IMR-90 (cell line): ENCODE measurements at regions not wholly inside any gene's neighbourhood (a gene's known extent, or its start where the extent isn't known, plus 50 kb on each side); places are given as distances from the start of the nearest gene placed in this dataset.

Experiments
- ATAC-seq: fragments of 200-7000 bp; cut with Tn5 transposase; 2 replicates; pipeline ENCODE4 v1.9.1; 2020; ENCODE audit warnings: low read depth, mild to moderate bottlenecking, moderate library complexity
- BruUV-seq: library from RNA; stranded (reverse); fragments of 400-500 nt; replicated peaks from 2 replicates; lab custom pipeline; 2021; lab: Mats Ljungman, UMichigan
- CTCF ChIA-PET: fragments of 300-600 bp; formaldehyde crosslinking; extraction: SDS; loops from one replicate; lab custom pipeline; 2021; ENCODE audit warnings: antibody characterized with exemption; lab: Yijun Ruan, JAX
- POLR2A ChIA-PET: fragments of 300-600 bp; sonication (Branson Sonifier 250); formaldehyde crosslinking; loops from one replicate; lab custom pipeline; 2022; ENCODE audit warnings: antibody characterized with exemption; ENCODE audit not compliant: unreplicated experiment; lab: Charles Lee
- DNase-seq: peaks from one replicate; pipeline ENCODE4 v3.0.0; 2013
- H2AFZ ChIP-seq: replicated peaks from 2 replicates; pipeline ENCODE3; 2013; ENCODE audit warnings: low read length, mild to moderate bottlenecking; ENCODE audit not compliant: poor library complexity
- H2AK5ac ChIP-seq: 2 replicates; pipeline ENCODE4 v1.6.1; 2013; ENCODE audit warnings: low read depth, low read length, inconsistent platforms
- H2AK9ac ChIP-seq: replicated peaks from 2 replicates; pipeline ENCODE3; 2013; ENCODE audit warnings: mild to moderate bottlenecking, low read depth, low read length, moderate library complexity; ENCODE audit not compliant: poor library complexity
- H2BK120ac ChIP-seq: 2 replicates; pipeline ENCODE4 v1.6.1; 2013; ENCODE audit warnings: low read depth, low read length, inconsistent platforms
- H2BK15ac ChIP-seq: 3 replicates; pipeline ENCODE4 v1.6.1; 2013; ENCODE audit warnings: low read depth, low read length, inconsistent platforms
- H2BK20ac ChIP-seq: 2 replicates; pipeline ENCODE4 v1.6.1; 2013; ENCODE audit warnings: low read depth, mild to moderate bottlenecking, inconsistent platforms, low read length, moderate library complexity
- H2BK5ac ChIP-seq: 2 replicates; pipeline ENCODE4 v1.6.1; 2013; ENCODE audit warnings: mild to moderate bottlenecking, low read depth, low read length, inconsistent platforms; ENCODE audit not compliant: poor library complexity, severe bottlenecking
- H3K14ac ChIP-seq: replicated peaks from 2 replicates; pipeline ENCODE4 v1.6.1; 2013; ENCODE audit warnings: low read depth, low read length, inconsistent platforms
- H3K18ac ChIP-seq: 2 replicates; pipeline ENCODE4 v1.6.1; 2013; ENCODE audit warnings: low read depth, low read length, control low read depth
- H3K23ac ChIP-seq: 2 replicates; pipeline ENCODE4 v1.6.1; 2013; ENCODE audit warnings: low read depth, low read length, inconsistent platforms
- H3K27ac ChIP-seq: 2 replicates; pipeline ENCODE4 v1.5.1; 2013; ENCODE audit warnings: mild to moderate bottlenecking, control low read depth, low read length; ENCODE audit not compliant: insufficient read depth
- H3K27me3 ChIP-seq: 2 replicates; pipeline ENCODE4 v1.6.1; 2013; ENCODE audit warnings: low read length; ENCODE audit not compliant: control insufficient read depth, insufficient read depth
- H3K36me3 ChIP-seq: 2 replicates; pipeline ENCODE4 v1.6.1; 2013; ENCODE audit warnings: low read length, mixed read lengths; ENCODE audit not compliant: control insufficient read depth, insufficient read depth
- H3K4ac ChIP-seq: 2 replicates; pipeline ENCODE4 v1.6.1; 2013; ENCODE audit warnings: low read depth, low read length, inconsistent platforms
- H3K4me1 ChIP-seq: 2 replicates; pipeline ENCODE4 v1.6.1; 2013; ENCODE audit warnings: low read length, mixed read lengths; ENCODE audit not compliant: control insufficient read depth, insufficient read depth
- H3K4me2 ChIP-seq: 2 replicates; pipeline ENCODE4 v1.6.1; 2013; ENCODE audit warnings: low read depth, mild to moderate bottlenecking, control low read depth, low read length, moderate library complexity
- H3K4me3 ChIP-seq: 2 replicates; pipeline ENCODE4 v1.5.1; 2013; ENCODE audit warnings: low read depth, mild to moderate bottlenecking, control low read depth, low read length, moderate library complexity; ENCODE audit not compliant: insufficient read depth
- H3K56ac ChIP-seq: 2 replicates; pipeline ENCODE4 v1.6.1; 2013; ENCODE audit warnings: low read length, inconsistent platforms; ENCODE audit not compliant: insufficient read depth; ENCODE audit errors: extremely low read depth
- H3K79me1 ChIP-seq, 2 experiments: 2 replicates each; pipeline ENCODE4 v1.6.1; 2013; ENCODE audit warnings: low read length in 2 of 2, inconsistent platforms in 1 of 2, low read depth in 1 of 2
- H3K9ac ChIP-seq: 2 replicates; pipeline ENCODE4 v1.6.1; 2013; ENCODE audit warnings: low read depth, low read length, control low read depth
- H3K9me1 ChIP-seq: 2 replicates; pipeline ENCODE4 v1.6.1; 2013; ENCODE audit warnings: low read length, inconsistent platforms; ENCODE audit not compliant: insufficient read depth
- H3K9me3 ChIP-seq: 2 replicates; pipeline ENCODE4 v1.6.1; 2013; ENCODE audit warnings: low read length; ENCODE audit not compliant: control insufficient read depth, insufficient read depth
- H4K20me1 ChIP-seq: 2 replicates; pipeline ENCODE4 v1.6.1; 2013; ENCODE audit warnings: low read length, inconsistent platforms; ENCODE audit not compliant: insufficient read depth
- H4K5ac ChIP-seq: 2 replicates; pipeline ENCODE4 v1.6.1; 2013; ENCODE audit warnings: mild to moderate bottlenecking, low read depth, low read length, control low read depth
- H4K8ac ChIP-seq, 2 experiments: 2 replicates each; pipeline ENCODE4 v1.6.1; 2013; ENCODE audit warnings: low read depth in 2 of 2, low read length in 2 of 2, control low read depth in 1 of 2, inconsistent platforms in 1 of 2
- H4K91ac ChIP-seq: 2 replicates; pipeline ENCODE4 v1.6.1; 2013; ENCODE audit warnings: low read depth, low read length, inconsistent platforms; ENCODE audit not compliant: insufficient read depth
- BHLHE40 ChIP-seq: fragments of 150-350 bp; IDR thresholded peaks from 2 replicates; pipeline ENCODE4 v1.6.1; 2016; ENCODE audit warnings: mild to moderate bottlenecking, low read depth, low read length
- MXI1 ChIP-seq: IDR thresholded peaks from 2 replicates; pipeline ENCODE4 v1.6.1; 2012; ENCODE audit warnings: low read depth, mild to moderate bottlenecking, low read length, moderate library complexity, borderline replicate concordance
- POLR2A ChIP-seq: IDR thresholded peaks from 2 replicates; pipeline ENCODE4 v1.6.1; 2012; ENCODE audit warnings: mild to moderate bottlenecking, low read depth, low read length
- RFX5 ChIP-seq: IDR thresholded peaks from 2 replicates; pipeline ENCODE4 v1.8.0; 2012; ENCODE audit warnings: low read depth, mild to moderate bottlenecking, low read length, moderate library complexity
- WGBS, 2 experiments: methylation state at CpG; one replicate each; pipeline versions ENCODE4 v1.1.5 to v1.1.7; 2013; ENCODE audit warnings: missing lambda C conversion rate in 2 of 2; ENCODE audit not compliant: insufficient read length in 1 of 2; ENCODE audit errors: extremely low coverage in 2 of 2; 5-methylcytosine and 5-hydroxymethylcytosine counted together
- dilution Hi-C: fragments of 300-500 bp; cut with HindIII; formaldehyde crosslinking; loops from one replicate; pipeline ENCODE4 v1.14.3; 2018; ENCODE audit warnings: low sequenced_read_pairs; ENCODE audit not compliant: unreplicated experiment
- in situ Hi-C: fragments of 300-500 bp; cut with MboI; formaldehyde crosslinking; loops from 3 replicates; pipeline ENCODE4 v1.14.3; 2019; ENCODE audit warnings: low sequenced_read_pairs, inconsistent platforms, mixed read lengths
- intact Hi-C: fragments of 100-400 bp; cut with micrococcal nuclease; formaldehyde crosslinking; loops from 2 replicates; pipeline ENCODE4 v1.10.0; 2022

DNA sequence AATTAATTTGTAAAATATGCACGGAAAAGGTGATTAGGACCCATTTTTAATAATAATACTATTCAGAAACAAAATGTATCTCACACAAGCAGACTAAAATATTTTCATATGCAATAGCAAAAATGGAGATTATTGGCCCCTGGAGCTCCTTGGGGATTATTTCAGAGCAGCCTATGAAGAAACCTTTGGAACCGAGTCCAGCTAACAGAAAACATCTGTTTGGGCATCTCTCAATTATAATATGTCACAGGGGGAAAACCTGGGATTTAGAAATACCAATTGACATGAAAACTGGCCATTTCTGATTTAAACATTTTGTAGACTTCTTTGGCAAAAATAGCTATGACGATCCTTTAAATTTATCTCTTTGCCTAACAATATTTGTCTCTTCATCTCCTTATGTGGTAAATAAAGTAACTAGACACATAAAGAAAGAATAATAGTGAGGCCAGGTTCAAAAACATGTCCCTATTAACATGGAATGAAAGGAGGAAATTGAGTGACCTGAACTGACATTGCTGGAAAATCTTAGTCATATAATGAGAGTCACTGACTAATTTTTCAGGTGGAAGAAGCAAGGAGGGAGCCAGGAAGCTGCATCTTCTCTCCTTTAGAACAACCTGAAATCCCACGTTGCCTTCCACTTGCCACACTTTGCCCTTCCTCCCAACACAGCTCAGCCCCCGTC, 199.0 kb downstream of the SOD2 start:
- Histone ChIP-seq H2BK20ac (no peak overlapping the region), H3K4ac (no peak overlapping the region), H3K23ac (no peak overlapping the region), H2AFZ (no peak overlapping the region), H3K14ac (no peak overlapping the region), H3K27ac (no peak overlapping the region), H4K5ac (no peak overlapping the region), H3K4me2 (no peak overlapping the region), H2BK120ac (no peak overlapping the region), H2BK15ac (no peak overlapping the region), H3K4me3 (no peak overlapping the region), H3K79me1 (no peaks in the 10 kb centered on the region), H2BK5ac (no peak overlapping the region), H4K91ac (no peak overlapping the region), H2AK5ac (no peak overlapping the region), H3K56ac (no peak overlapping the region), H4K20me1 (no peaks in the 10 kb centered on the region), H3K9me1 (no peaks in the 10 kb centered on the region), H3K18ac (no peak overlapping the region), H2AK9ac (no peak overlapping the region), H3K9me3 (peaks cover 6% of the 10 kb centered on the region; the same call in 1 of the 2 replicates), H4K8ac (no peak overlapping the region), H3K9ac (no peak overlapping the region), H3K36me3 (no peaks in the 10 kb centered on the region), H3K27me3 (no peaks in the 10 kb centered on the region), H3K4me1 (no peaks in the 10 kb centered on the region)
- ChIA-PET POLR2A (interaction anchor here (0.6 kb wide), 1 partner anchor 192 kb away, joined by 3 read pairs; no protein-coding TSS in a partner anchor), CTCF (interaction anchor here (1.1 kb wide), 1 partner anchor 9 kb away, joined by 4 read pairs; no protein-coding TSS in a partner anchor)
- TF ChIP-seq BHLHE40 (no peak), RFX5 (no peak), MXI1 (no peak), POLR2A (no peak)
- no TSS peak for BruUV-seq
- dilution Hi-C loops (no loop called here), in situ Hi-C loops (no loop called here), intact Hi-C loops (no loop called here)
- ATAC-seq (no peak), DNase-seq (no peak)
- WGBS, 2 experiments: 57% methylated on average over 1 of the region's 5 CpGs; no CpG with 5 or more reads in 1 of the 2 experiments
